ENCODE measurements at regions not wholly inside any gene's neighbourhood (a gene's known extent, or its start where the extent isn't known, plus 50 kb on each side); places are given as distances from the start of the nearest gene placed in this dataset.

DNA sequence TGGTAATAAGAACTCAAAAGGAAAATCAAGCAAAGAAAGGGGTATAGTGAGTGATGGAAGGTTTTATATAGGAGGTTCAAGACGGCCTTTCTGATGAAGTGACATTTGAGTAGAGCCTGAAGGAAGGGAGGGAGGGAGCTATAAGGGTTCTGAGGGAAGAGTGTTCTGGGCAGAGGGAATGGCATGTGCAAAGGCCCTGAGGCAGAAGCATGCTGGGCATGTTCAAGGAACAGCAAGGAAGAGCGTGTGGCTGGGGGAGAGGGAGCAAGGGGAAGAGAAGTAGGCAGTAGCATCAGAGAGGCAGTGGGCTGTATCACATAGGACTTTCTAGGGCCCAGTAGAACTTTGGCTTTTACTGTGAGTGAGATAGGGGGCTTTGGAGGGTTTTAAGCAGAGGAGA, 108.9 kb upstream of the NAV2 start (continued):
- TF ChIP-seq, protein P1, sequence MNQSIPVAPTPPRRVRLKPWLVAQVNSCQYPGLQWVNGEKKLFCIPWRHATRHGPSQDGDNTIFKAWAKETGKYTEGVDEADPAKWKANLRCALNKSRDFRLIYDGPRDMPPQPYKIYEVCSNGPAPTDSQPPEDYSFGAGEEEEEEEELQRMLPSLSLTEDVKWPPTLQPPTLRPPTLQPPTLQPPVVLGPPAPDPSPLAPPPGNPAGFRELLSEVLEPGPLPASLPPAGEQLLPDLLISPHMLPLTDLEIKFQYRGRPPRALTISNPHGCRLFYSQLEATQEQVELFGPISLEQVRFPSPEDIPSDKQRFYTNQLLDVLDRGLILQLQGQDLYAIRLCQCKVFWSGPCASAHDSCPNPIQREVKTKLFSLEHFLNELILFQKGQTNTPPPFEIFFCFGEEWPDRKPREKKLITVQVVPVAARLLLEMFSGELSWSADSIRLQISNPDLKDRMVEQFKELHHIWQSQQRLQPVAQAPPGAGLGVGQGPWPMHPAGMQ (IDR thresholded peaks at IDR 0.05; ENCODE audit: borderline replicate concordance), result no peak
- TF ChIP-seq JUND (IDR thresholded peaks at IDR 0.05; ENCODE audit: low read depth, low read length) (no peak), RELA (IDR thresholded peaks at IDR 0.05; ENCODE audit: borderline replicate concordance, partially characterized antibody) (no peak), BRCA1 (IDR thresholded peaks at IDR 0.05; ENCODE audit: low read depth, low read length) (no peak), PML (IDR thresholded peaks at IDR 0.05; ENCODE audit: low read length) (no peak), NFYA (IDR thresholded peaks at IDR 0.05; ENCODE audit: borderline replicate concordance, low read depth, low read length) (no peak), HDGF (IDR thresholded peaks at IDR 0.05) (no peak), SMC3 (IDR thresholded peaks at IDR 0.05; ENCODE audit: borderline replicate concordance, low read length) (no peak), JUNB (IDR thresholded peaks at IDR 0.05) (no peak), TCF7 (IDR thresholded peaks at IDR 0.05; ENCODE audit: borderline replicate concordance) (no peak), ZZZ3 (IDR thresholded peaks at IDR 0.05; ENCODE audit: control insufficient read depth, insufficient read length, low read depth) (no peak), NR2F1 (conservative IDR thresholded peaks at IDR 0.05) (no peak)
- TF ChIP-seq, protein P2, sequence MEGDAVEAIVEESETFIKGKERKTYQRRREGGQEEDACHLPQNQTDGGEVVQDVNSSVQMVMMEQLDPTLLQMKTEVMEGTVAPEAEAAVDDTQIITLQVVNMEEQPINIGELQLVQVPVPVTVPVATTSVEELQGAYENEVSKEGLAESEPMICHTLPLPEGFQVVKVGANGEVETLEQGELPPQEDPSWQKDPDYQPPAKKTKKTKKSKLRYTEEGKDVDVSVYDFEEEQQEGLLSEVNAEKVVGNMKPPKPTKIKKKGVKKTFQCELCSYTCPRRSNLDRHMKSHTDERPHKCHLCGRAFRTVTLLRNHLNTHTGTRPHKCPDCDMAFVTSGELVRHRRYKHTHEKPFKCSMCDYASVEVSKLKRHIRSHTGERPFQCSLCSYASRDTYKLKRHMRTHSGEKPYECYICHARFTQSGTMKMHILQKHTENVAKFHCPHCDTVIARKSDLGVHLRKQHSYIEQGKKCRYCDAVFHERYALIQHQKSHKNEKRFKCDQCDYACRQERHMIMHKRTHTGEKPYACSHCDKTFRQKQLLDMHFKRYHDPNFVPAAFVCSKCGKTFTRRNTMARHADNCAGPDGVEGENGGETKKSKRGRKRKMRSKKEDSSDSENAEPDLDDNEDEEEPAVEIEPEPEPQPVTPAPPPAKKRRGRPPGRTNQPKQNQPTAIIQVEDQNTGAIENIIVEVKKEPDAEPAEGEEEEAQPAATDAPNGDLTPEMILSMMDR (IDR thresholded peaks at IDR 0.05 in 2 of 3, conservative IDR thresholded peaks at IDR 0.05 in 1 of 3; ENCODE audit: control insufficient read depth in 2 of 3, extremely low read depth in 1 of 3, insufficient read depth in 1 of 3, low read depth in 3 of 3, low read length in 3 of 3), result no peak
- TF ChIP-seq, protein P3, sequence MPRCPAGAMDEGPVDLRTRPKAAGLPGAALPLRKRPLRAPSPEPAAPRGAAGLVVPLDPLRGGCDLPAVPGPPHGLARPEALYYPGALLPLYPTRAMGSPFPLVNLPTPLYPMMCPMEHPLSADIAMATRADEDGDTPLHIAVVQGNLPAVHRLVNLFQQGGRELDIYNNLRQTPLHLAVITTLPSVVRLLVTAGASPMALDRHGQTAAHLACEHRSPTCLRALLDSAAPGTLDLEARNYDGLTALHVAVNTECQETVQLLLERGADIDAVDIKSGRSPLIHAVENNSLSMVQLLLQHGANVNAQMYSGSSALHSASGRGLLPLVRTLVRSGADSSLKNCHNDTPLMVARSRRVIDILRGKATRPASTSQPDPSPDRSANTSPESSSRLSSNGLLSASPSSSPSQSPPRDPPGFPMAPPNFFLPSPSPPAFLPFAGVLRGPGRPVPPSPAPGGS (IDR thresholded peaks at IDR 0.05; ENCODE audit: borderline replicate concordance, insufficient read depth, low read depth, low read length, poor library complexity, severe bottlenecking), result no peak
- TF ChIP-seq, protein P4, sequence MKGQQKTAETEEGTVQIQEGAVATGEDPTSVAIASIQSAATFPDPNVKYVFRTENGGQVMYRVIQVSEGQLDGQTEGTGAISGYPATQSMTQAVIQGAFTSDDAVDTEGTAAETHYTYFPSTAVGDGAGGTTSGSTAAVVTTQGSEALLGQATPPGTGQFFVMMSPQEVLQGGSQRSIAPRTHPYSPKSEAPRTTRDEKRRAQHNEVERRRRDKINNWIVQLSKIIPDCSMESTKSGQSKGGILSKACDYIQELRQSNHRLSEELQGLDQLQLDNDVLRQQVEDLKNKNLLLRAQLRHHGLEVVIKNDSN (IDR thresholded peaks at IDR 0.05; ENCODE audit: borderline replicate concordance, extremely low read length, insufficient read depth, low read depth, low read length), result no peak

All from GM12878 (cell line).